NCI-H1694 treated with DMSO at 0.1 percent for 48 hours (cell line): ENCODE measurements at regions not wholly inside any gene's neighbourhood (a gene's known extent, or its start where the extent isn't known, plus 50 kb on each side); places are given as distances from the start of the nearest gene placed in this dataset.

Experiments used
- DNase-seq: peaks from one replicate; lab custom pipeline; 2025; lab: John Stamatoyannopoulos, UW

DNA sequence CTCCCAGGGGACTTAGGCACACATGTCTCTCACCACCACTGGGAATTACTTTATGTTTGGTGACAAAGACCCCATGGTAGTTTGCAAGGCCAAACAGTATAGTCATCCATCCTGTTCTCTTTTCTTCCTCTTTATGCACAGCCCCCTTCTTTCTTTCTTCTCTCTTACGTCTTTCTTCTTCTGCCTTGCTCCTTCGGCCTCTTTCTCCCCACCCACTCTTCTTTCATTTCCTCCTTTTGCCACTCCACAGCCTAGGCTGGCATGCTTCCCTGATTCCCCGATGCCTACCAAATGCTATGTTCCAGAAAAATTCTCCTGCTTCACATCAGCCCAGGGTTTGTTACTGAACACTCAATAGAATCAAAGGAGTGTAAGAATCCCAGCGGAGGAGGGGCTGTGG lies 62.4 kb upstream of the MKLN1 start:
- DNase-seq, result no peak

DNA sequence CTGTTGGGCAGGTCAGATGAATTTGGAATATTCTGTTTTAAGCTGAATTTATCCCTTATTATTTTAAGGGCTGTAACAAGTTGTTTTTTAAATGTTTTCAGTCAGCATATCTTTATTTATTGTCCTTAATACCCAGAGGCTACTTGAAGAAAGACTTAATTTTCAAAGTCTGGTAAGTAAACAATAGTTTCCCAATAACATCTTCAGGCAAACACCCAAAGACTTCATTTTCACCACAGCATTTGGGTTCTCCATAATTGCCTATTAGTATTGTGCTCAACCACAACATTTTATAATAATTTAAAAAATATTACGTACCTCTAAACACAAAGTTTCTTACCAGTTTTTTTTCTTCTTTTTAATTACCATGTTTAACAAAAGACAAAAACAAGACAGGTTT lies 60.0 kb upstream of the MKLN1 start:
- DNase-seq, result no peak

- DNase-seq, result no peak
These were observed 58.8 kb upstream of the MKLN1 start for GRCh38 chr7:131268906-131269305.

GRCh38 chr7:131272086-131272485 lies 55.6 kb upstream of the MKLN1 start:
- no peak for DNase-seq

DNA sequence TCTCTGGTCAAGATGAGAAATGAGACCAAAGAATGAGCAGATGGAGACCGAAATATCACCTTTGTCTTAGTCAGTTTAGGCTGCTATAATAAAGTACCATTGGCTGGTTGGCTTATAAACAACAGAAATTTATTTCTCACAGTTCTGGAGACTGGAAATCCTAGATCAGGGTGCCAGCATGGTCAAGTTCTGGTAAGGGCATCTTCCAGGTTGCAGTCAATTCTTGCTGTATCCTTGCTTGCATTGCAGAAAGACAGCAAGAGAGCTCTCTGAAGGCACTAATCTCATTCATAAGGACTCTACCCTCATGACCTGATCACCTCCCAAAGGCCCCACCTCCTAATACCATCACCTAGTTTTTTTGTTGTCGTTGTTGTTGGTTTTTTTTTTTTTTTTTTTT lies 52.7 kb upstream of the MKLN1 start:
- DNase-seq, result no peak

DNA sequence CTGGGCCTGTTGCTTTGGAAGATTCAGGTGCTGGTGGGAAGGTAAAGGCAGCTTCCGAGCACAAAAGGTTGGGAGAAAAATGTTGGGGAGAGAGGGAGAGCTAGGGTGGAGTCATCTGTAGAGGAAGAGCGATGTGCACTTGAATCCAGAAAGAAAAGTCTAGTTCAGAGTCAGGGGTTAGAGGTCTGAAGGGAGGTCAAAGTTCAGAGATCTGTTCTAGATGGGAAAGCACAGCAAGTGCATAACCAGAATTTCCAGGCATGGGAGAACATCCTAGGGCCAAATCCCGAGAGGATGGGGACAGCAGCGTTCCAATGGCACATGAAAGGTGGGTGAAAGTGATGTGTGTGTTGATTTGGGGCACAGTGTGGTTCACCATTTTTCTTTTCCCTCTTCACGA lies 51.5 kb upstream of the MKLN1 start:
- DNase-seq, result no peak

DNA sequence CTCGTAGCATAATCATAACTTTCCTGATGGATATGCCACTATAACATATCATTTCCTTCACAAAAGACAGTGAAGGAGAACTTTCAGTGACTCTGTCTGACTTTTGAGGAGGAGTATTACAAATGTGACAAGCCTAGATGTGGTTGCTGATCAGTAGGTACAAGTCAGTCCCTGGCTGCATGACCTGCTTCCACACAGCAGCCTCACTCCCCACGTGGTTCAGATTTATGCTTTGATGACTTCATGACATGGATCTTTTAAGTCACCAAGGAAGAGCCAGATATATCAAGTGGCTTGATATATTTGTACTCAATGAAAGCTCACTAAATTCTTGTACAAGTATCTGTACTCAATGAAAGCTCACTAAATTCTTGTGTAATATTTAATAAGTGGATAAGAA lies 50.9 kb upstream of the MKLN1 start:
- no peak for DNase-seq
